ENCODE measurements at regions not wholly inside any gene's neighbourhood (a gene's known extent, or its start where the extent isn't known, plus 50 kb on each side); places are given as distances from the start of the nearest gene placed in this dataset.

- no peak overlapping the region for H3K4me3 ChIP-seq (ENCODE audit: low read depth, low read length)
- no peak for DNase-seq (ENCODE audit: low read depth, low spot score)
- TF ChIP-seq CTCF (IDR thresholded peaks at IDR 0.05; ENCODE audit: low read depth, low read length): no peak
- in situ Hi-C loops (cut with HindIII; ENCODE audit: low sequenced_read_pairs): no loop called here
These were observed 187.9 kb upstream of the GNPDA2 start for GRCh38 chr4:44914223-44914622.

GRCh38 chr4:44912980-44913379, 186.6 kb upstream of the GNPDA2 start:
- in situ Hi-C loops (cut with HindIII; ENCODE audit: low sequenced_read_pairs): no loop called here
- no peak overlapping the region for H3K4me3 ChIP-seq (ENCODE audit: low read depth, low read length)
- TF ChIP-seq CTCF (IDR thresholded peaks at IDR 0.05; ENCODE audit: low read depth, low read length): no peak

GRCh38 chr4:44908565-44908964, 182.2 kb upstream of the GNPDA2 start:
- TF ChIP-seq CTCF (IDR thresholded peaks at IDR 0.05; ENCODE audit: low read depth, low read length): no peak
- no peak for DNase-seq (ENCODE audit: low read depth, low spot score)
- H3K4me3 ChIP-seq (ENCODE audit: low read depth, low read length): no peak overlapping the region
- in situ Hi-C loops (cut with HindIII; ENCODE audit: low sequenced_read_pairs): no loop called here

More at GRCh38 chr4:44912980-44913379, 186.6 kb upstream of the GNPDA2 start:
- DNase-seq (ENCODE audit: low read depth, low spot score): no peak

GRCh38 chr4:44872246-44872645, 145.9 kb upstream of the GNPDA2 start:
- no peak for TF ChIP-seq CTCF (IDR thresholded peaks at IDR 0.05; ENCODE audit: low read depth, low read length)
- no peak for DNase-seq (ENCODE audit: low read depth, low spot score)
- no peak overlapping the region for H3K4me3 ChIP-seq (ENCODE audit: low read depth, low read length)
- in situ Hi-C loops (cut with HindIII; ENCODE audit: low sequenced_read_pairs): no loop called here

- TF ChIP-seq CTCF (IDR thresholded peaks at IDR 0.05; ENCODE audit: low read depth, low read length): no peak
- no peak for DNase-seq (ENCODE audit: low read depth, low spot score)
- H3K4me3 ChIP-seq (ENCODE audit: low read depth, low read length): no peak overlapping the region
- in situ Hi-C loops (cut with HindIII; ENCODE audit: low sequenced_read_pairs): no loop called here
These were observed 144.8 kb upstream of the GNPDA2 start for GRCh38 chr4:44871133-44871532.

GRCh38 chr4:44869985-44870384, 143.6 kb upstream of the GNPDA2 start:
- no peak overlapping the region for H3K4me3 ChIP-seq (ENCODE audit: low read depth, low read length)
- no peak for DNase-seq (ENCODE audit: low read depth, low spot score)
- in situ Hi-C loops (cut with HindIII; ENCODE audit: low sequenced_read_pairs): no loop called here
- TF ChIP-seq CTCF (IDR thresholded peaks at IDR 0.05; ENCODE audit: low read depth, low read length): no peak
